Prostate gland (tissue), 2 donors: ENCODE measurements at regions not wholly inside any gene's neighbourhood (a gene's known extent, or its start where the extent isn't known, plus 50 kb on each side); places are given as distances from the start of the nearest gene placed in this dataset.

Source experiments
- DNase-seq: peaks from one replicate; pipeline ENCODE4 v3.0.0-alpha.2; 2019; ENCODE audit warnings: low spot score
- H3K27ac ChIP-seq, 2 donors: fragments of 200-600 bp; sonication (generic); 2 replicates each; pipeline ENCODE4 v1.5.1; 2017 to 2019
- H3K27me3 ChIP-seq: fragments of 200-600 bp; sonication (generic); replicated peaks from 2 replicates; pipeline ENCODE4 v1.5.1; 2019; ENCODE audit not compliant: insufficient read depth
- H3K36me3 ChIP-seq, 2 donors: fragments of 200-600 bp; sonication (generic); 1 replicate in 1 of 2; 2 replicates in 1 of 2; pipeline versions ENCODE4 v1.5.1 to v1.8.1; 2017 to 2019
- H3K4me1 ChIP-seq: fragments of 200-600 bp; sonication (generic); replicated peaks from 2 replicates; pipeline ENCODE4 v1.5.1; 2019
- H3K4me3 ChIP-seq, 2 donors: fragments of 200-600 bp; sonication (generic); 2 replicates each; pipeline ENCODE4 v1.5.1; 2017 to 2019
- H3K9me3 ChIP-seq: fragments of 200-600 bp; sonication (generic); 2 replicates; pipeline ENCODE4 v1.5.1; 2017
- POLR2A ChIP-seq: fragments of 450-650 bp; IDR thresholded peaks from one replicate; pipeline ENCODE4 v1.6.1; 2016; ENCODE audit warnings: antibody characterized with exemption, mild to moderate bottlenecking
- POLR2AphosphoS5 ChIP-seq: sonication (generic); formaldehyde crosslinking; IDR thresholded peaks from one replicate; pipeline ENCODE4 v1.6.1; 2017; ENCODE audit warnings: antibody characterized with exemption
- WGBS: methylation state at CpG from one replicate; pipeline ENCODE4 v1.1.5; 2018; 5-methylcytosine and 5-hydroxymethylcytosine counted together
- intact Hi-C: fragments of 100-400 bp; cut with DNase I; formaldehyde crosslinking; loops from one replicate; pipeline ENCODE4 v1.14.2; 2022
- TF ChIP-seq, protein P1 (sequence below), 4 experiments: fragments of 200-600 bp in 2 of 4; fragments of 450-650 bp in 2 of 4; sonication (generic) in 2 of 4; IDR thresholded peaks; 1 replicate in 3 of 4; 2 replicates in 1 of 4; pipeline ENCODE4 v1.5.1; 2016 to 2019; ENCODE audit warnings: antibody characterized with exemption in 4 of 4, mild to moderate bottlenecking in 2 of 4, moderate library complexity in 2 of 4

- no peaks in the 10 kb centered on the region for H3K4me1 ChIP-seq
- no peaks in the 10 kb centered on the region for H3K27me3 ChIP-seq
- DNase-seq = no peak
- 93% methylated on average over 2 of the region's 2 CpGs for WGBS
- H3K9me3 ChIP-seq = no peaks in the 10 kb centered on the region
- TF ChIP-seq POLR2AphosphoS5 = no peak
- H3K4me3 ChIP-seq = no peak overlapping the region
- intact Hi-C loops = no loop called here
- H3K36me3 ChIP-seq = no peaks in the 10 kb centered on the region
- no peak overlapping the region for H3K27ac ChIP-seq
Observed at GRCh38 chr15:62802612-62803011, 239.9 kb upstream of the TPM1 start.

DNA sequence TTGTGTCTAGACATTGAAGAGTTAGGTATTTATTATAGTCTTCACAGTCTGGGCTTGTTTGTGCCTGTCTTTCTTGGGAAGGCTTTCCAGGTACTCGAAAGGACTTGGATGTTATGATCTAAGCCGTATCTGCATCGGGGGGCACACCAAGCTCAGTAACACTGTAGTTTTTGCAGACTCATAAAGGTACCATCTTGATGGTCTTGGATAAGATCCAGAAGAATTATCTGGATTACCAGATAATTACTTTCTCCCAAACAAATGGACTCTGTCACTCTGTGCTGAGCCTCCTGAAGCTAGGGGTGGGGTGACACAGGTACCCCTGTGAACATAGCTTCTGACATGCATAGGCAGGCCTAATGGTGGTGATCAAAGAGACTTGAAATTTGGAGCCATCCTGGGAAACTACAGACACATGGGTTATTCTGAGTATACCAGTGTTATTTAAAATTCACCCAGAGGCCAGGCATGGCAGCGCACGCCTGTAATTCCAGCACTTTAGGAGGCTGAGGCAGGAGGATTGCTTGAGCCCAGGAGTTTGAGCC is 238.6 kb upstream of the TPM1 start:
- Histone ChIP-seq H3K27me3 (no peaks in the 10 kb centered on the region), H3K4me3 (no peak overlapping the region), H3K27ac (no peak overlapping the region), H3K9me3 (no peaks in the 10 kb centered on the region), H3K4me1 (no peaks in the 10 kb centered on the region), H3K36me3 (no peaks in the 10 kb centered on the region)
- WGBS = 69% methylated on average over 5 of the region's 5 CpGs
- no peak for DNase-seq
- intact Hi-C loops = no loop called here
- TF ChIP-seq, protein P1, sequence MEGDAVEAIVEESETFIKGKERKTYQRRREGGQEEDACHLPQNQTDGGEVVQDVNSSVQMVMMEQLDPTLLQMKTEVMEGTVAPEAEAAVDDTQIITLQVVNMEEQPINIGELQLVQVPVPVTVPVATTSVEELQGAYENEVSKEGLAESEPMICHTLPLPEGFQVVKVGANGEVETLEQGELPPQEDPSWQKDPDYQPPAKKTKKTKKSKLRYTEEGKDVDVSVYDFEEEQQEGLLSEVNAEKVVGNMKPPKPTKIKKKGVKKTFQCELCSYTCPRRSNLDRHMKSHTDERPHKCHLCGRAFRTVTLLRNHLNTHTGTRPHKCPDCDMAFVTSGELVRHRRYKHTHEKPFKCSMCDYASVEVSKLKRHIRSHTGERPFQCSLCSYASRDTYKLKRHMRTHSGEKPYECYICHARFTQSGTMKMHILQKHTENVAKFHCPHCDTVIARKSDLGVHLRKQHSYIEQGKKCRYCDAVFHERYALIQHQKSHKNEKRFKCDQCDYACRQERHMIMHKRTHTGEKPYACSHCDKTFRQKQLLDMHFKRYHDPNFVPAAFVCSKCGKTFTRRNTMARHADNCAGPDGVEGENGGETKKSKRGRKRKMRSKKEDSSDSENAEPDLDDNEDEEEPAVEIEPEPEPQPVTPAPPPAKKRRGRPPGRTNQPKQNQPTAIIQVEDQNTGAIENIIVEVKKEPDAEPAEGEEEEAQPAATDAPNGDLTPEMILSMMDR (IDR thresholded peaks at IDR 0.05) = no peak
- no peak for TF ChIP-seq POLR2AphosphoS5
- TF ChIP-seq POLR2A = no peak

GRCh38 chr15:62805502-62805901 is 237.0 kb upstream of the TPM1 start:
- 91% methylated on average over 9 of the region's 9 CpGs for WGBS
- intact Hi-C loops = no loop called here
- Histone ChIP-seq H3K27ac (no peak overlapping the region), H3K4me3 (no peak overlapping the region), H3K36me3 (no peaks in the 10 kb centered on the region), H3K9me3 (no peaks in the 10 kb centered on the region), H3K27me3 (no peaks in the 10 kb centered on the region), H3K4me1 (no peaks in the 10 kb centered on the region)
- no peak for DNase-seq
- TF ChIP-seq, protein P1 (IDR thresholded peaks at IDR 0.05) = no peak
- TF ChIP-seq POLR2A (no peak), POLR2AphosphoS5 (no peak)

DNA sequence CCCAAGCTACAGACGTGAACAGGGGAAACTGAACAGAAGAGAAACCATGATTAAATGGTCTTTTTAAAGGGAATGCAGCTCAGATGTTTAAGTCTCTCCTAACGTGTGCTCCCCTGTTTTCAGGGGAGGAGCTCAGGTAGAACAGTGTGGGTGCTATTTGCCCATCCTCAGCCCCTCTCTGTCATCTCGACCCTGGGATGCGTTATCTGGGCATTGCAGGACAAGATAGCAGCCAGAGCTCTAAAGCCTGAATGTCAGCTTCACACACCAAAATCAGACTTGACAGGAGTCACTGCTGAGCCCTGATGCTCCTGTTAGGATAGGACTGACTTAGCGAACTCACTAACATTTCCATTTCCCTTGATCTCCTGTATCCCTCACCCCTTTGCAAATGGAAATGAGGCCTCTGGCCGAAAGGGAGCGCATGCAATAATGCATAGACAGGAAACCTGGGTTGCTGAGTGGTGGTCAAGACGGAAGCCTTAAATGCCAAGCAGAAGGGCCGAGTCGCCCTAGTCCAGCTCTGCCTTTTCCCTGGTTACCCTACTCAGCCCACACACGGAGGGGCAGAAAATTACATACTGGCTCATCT is 234.9 kb upstream of the TPM1 start:
- Histone ChIP-seq H3K36me3 (no peaks in the 10 kb centered on the region), H3K4me3 (no peak overlapping the region), H3K9me3 (no peaks in the 10 kb centered on the region), H3K4me1 (no peaks in the 10 kb centered on the region), H3K27ac (no peak overlapping the region), H3K27me3 (no peaks in the 10 kb centered on the region)
- TF ChIP-seq, protein P1 (IDR thresholded peaks at IDR 0.05) = no peak
- TF ChIP-seq POLR2A (no peak), POLR2AphosphoS5 (no peak)
- 93% methylated on average over 11 of the region's 11 CpGs for WGBS
- no peak for DNase-seq
- intact Hi-C loops = no loop called here

DNA sequence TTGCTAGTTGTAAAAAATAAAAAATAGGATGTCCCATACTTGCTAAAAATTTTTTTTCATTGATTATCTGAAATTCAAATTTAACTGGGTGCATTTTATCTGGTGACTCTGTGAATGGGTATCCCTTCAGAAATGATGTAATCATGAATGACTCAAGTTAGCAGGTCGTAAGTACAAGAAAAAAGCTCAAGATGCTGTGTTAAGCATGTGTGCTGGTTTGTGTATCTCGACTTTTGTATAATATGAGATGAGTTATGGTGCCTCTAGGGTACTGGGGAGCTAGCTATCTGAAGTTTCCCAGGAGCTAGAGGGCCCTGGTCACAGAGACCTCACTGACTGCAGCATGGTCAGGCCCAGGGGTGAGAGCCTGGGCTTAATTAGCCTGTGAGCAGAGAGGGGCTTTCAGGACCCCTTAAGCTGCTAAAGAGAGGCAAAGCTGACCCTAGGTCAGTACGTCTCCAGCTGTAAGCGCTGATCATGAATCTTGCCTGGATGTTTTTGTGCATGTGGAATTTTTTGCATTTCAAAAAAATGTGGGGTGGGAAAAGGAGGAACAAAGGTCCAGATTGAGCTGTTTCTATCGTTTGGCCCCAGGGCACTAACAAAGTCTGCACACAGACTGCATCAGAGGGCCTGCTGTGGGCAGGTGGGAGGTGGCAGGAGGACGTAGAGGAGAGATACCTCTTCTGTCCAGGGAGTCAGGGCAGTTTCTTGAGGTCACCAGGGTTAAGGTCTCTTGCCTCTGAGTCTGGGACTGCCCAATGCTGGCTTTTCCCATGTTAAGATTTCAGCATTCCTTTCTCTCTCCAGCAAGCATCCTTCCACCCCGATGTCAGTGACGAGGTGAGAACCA is 233.2 kb upstream of the TPM1 start:
- no peaks in the 10 kb centered on the region for H3K36me3 ChIP-seq

More for the DNA sequence above, 233.2 kb upstream of the TPM1 start:
- DNase-seq = no peak
- Histone ChIP-seq H3K9me3 (no peaks in the 10 kb centered on the region), H3K27me3 (no peaks in the 10 kb centered on the region), H3K27ac (no peak overlapping the region), H3K4me3 (no peak overlapping the region), H3K4me1 (no peaks in the 10 kb centered on the region)
- intact Hi-C loops = no loop called here
- 85% methylated on average over 8 of the region's 8 CpGs for WGBS
- TF ChIP-seq POLR2AphosphoS5 = no peak
- no peak for TF ChIP-seq POLR2A
- TF ChIP-seq, protein P1 (IDR thresholded peaks at IDR 0.05) = no peak
